ENCODE measurements at regions not wholly inside any gene's neighbourhood (a gene's known extent, or its start where the extent isn't known, plus 50 kb on each side); places are given as distances from the start of the nearest gene placed in this dataset.
"Not testable (repeated sequence)": the region's sequence is repeated elsewhere in the genome, so short reads cannot be mapped to it uniquely, and the experiment has no call there.

GRCh38 chr11:37223962-37224361 is 625.9 kb upstream of the RAG2 start:
- no peaks in the 10 kb centered on the region for H3K27me3 ChIP-seq (ENCODE audit: control insufficient read depth, insufficient read depth, low read length)
- WGBS (ENCODE audit: insufficient coverage, low lambda C conversion rate): no CpG with 5 or more reads among the region's 4 CpGs
- no peaks in the 10 kb centered on the region for H3K36me3 ChIP-seq (ENCODE audit: control insufficient read depth, insufficient read depth, low read length)
- H3K9me3 ChIP-seq (ENCODE audit: control insufficient read depth, low read depth, low read length): peaks cover 6% of the 10 kb centered on the region
- no peak for DNase-seq
- no peak overlapping the region for H3K27ac ChIP-seq (ENCODE audit: low read length)
- H3K4me3 ChIP-seq (ENCODE audit: low read length): no peak overlapping the region
- H3K4me1 ChIP-seq (ENCODE audit: control insufficient read depth, insufficient read depth, low read length): no peaks in the 10 kb centered on the region

- no peaks in the 10 kb centered on the region for H3K27me3 ChIP-seq (ENCODE audit: control insufficient read depth, insufficient read depth, low read length)
- no peak overlapping the region for H3K4me3 ChIP-seq (ENCODE audit: low read length)
- no peak overlapping the region for H3K27ac ChIP-seq (ENCODE audit: low read length)
- H3K36me3 ChIP-seq (ENCODE audit: control insufficient read depth, insufficient read depth, low read length): no peaks in the 10 kb centered on the region
- H3K9me3 ChIP-seq (ENCODE audit: control insufficient read depth, low read depth, low read length): no peaks in the 10 kb centered on the region
- 100% methylated on average over 3 of the region's 5 CpGs for WGBS (ENCODE audit: insufficient coverage, low lambda C conversion rate)
- DNase-seq: no peak
- no peaks in the 10 kb centered on the region for H3K4me1 ChIP-seq (ENCODE audit: control insufficient read depth, insufficient read depth, low read length)
Measured at GRCh38 chr11:37203006-37203405, 605.0 kb upstream of the RAG2 start.

- no CpG with 5 or more reads among the region's 1 CpG for WGBS (ENCODE audit: insufficient coverage, low lambda C conversion rate)
Measured at GRCh38 chr11:37199082-37199481, 601.0 kb upstream of the RAG2 start.

GRCh38 chr11:37184326-37184725 is 586.3 kb upstream of the RAG2 start:
- H3K4me1 ChIP-seq (ENCODE audit: control insufficient read depth, insufficient read depth, low read length): no peaks in the 10 kb centered on the region
- WGBS (ENCODE audit: insufficient coverage, low lambda C conversion rate): 0% methylated on average over 1 of the region's 1 CpG
- H3K27ac ChIP-seq (ENCODE audit: low read length): no peak overlapping the region
- H3K36me3 ChIP-seq (ENCODE audit: control insufficient read depth, insufficient read depth, low read length): no peaks in the 10 kb centered on the region
- H3K27me3 ChIP-seq (ENCODE audit: control insufficient read depth, insufficient read depth, low read length): no peaks in the 10 kb centered on the region
- no peak for DNase-seq
- no peak overlapping the region for H3K4me3 ChIP-seq (ENCODE audit: low read length)
- no peaks in the 10 kb centered on the region for H3K9me3 ChIP-seq (ENCODE audit: control insufficient read depth, low read depth, low read length)

More at GRCh38 chr11:37199082-37199481, 601.0 kb upstream of the RAG2 start:
- no peak overlapping the region for H3K4me3 ChIP-seq (ENCODE audit: low read length)
- no peak for DNase-seq
- H3K9me3 ChIP-seq (ENCODE audit: control insufficient read depth, low read depth, low read length): no peaks in the 10 kb centered on the region
- no peaks in the 10 kb centered on the region for H3K36me3 ChIP-seq (ENCODE audit: control insufficient read depth, insufficient read depth, low read length)
- no peak overlapping the region for H3K27ac ChIP-seq (ENCODE audit: low read length)
- no peaks in the 10 kb centered on the region for H3K27me3 ChIP-seq (ENCODE audit: control insufficient read depth, insufficient read depth, low read length)
- H3K4me1 ChIP-seq (ENCODE audit: control insufficient read depth, insufficient read depth, low read length): no peaks in the 10 kb centered on the region

- Histone ChIP-seq H3K4me3 (ENCODE audit: low read length) (no peak overlapping the region), H3K27me3 (ENCODE audit: control insufficient read depth, insufficient read depth, low read length) (no peaks in the 10 kb centered on the region), H3K9me3 (ENCODE audit: control insufficient read depth, low read depth, low read length) (no peaks in the 10 kb centered on the region), H3K27ac (ENCODE audit: low read length) (no peak overlapping the region), H3K4me1 (ENCODE audit: control insufficient read depth, insufficient read depth, low read length) (no peaks in the 10 kb centered on the region), H3K36me3 (ENCODE audit: control insufficient read depth, insufficient read depth, low read length) (no peaks in the 10 kb centered on the region)
- DNase-seq: no peak
- 92% methylated on average over 2 of the region's 5 CpGs for WGBS (ENCODE audit: insufficient coverage, low lambda C conversion rate)
Measured at GRCh38 chr11:37182031-37182430, 584.0 kb upstream of the RAG2 start.

GRCh38 chr11:37177721-37178120 is 579.7 kb upstream of the RAG2 start:
- Histone ChIP-seq H3K4me1 (ENCODE audit: control insufficient read depth, insufficient read depth, low read length) (no peaks in the 10 kb centered on the region), H3K4me3 (ENCODE audit: low read length) (no peak overlapping the region), H3K27ac (ENCODE audit: low read length) (no peak overlapping the region), H3K9me3 (ENCODE audit: control insufficient read depth, low read depth, low read length) (no peaks in the 10 kb centered on the region), H3K27me3 (ENCODE audit: control insufficient read depth, insufficient read depth, low read length) (no peaks in the 10 kb centered on the region), H3K36me3 (ENCODE audit: control insufficient read depth, insufficient read depth, low read length) (no peaks in the 10 kb centered on the region)
- no peak for DNase-seq
- no CpG with 5 or more reads among the region's 1 CpG for WGBS (ENCODE audit: insufficient coverage, low lambda C conversion rate)

- H3K27ac ChIP-seq (ENCODE audit: low read length): no peak overlapping the region
- H3K4me1 ChIP-seq (ENCODE audit: control insufficient read depth, insufficient read depth, low read length): no peaks in the 10 kb centered on the region
- H3K27me3 ChIP-seq (ENCODE audit: control insufficient read depth, insufficient read depth, low read length): no peaks in the 10 kb centered on the region
- 31% methylated on average over 2 of the region's 2 CpGs for WGBS (ENCODE audit: insufficient coverage, low lambda C conversion rate)
- no peaks in the 10 kb centered on the region for H3K36me3 ChIP-seq (ENCODE audit: control insufficient read depth, insufficient read depth, low read length)
- no peaks in the 10 kb centered on the region for H3K9me3 ChIP-seq (ENCODE audit: control insufficient read depth, low read depth, low read length)
- H3K4me3 ChIP-seq (ENCODE audit: low read length): no peak overlapping the region
- no peak for DNase-seq
Measured at GRCh38 chr11:37171451-37171850, 573.4 kb upstream of the RAG2 start.

- Histone ChIP-seq H3K27ac (ENCODE audit: low read length) (no peak overlapping the region), H3K27me3 (ENCODE audit: control insufficient read depth, insufficient read depth, low read length) (no peaks in the 10 kb centered on the region), H3K9me3 (ENCODE audit: control insufficient read depth, low read depth, low read length) (no peaks in the 10 kb centered on the region), H3K4me1 (ENCODE audit: control insufficient read depth, insufficient read depth, low read length) (no peaks in the 10 kb centered on the region), H3K4me3 (ENCODE audit: low read length) (no peak overlapping the region), H3K36me3 (ENCODE audit: control insufficient read depth, insufficient read depth, low read length) (no peaks in the 10 kb centered on the region)
- DNase-seq: no peak
Measured at GRCh38 chr11:37170311-37170710, 572.3 kb upstream of the RAG2 start.

- not testable (repeated sequence) for H3K9me3 ChIP-seq (ENCODE audit: control insufficient read depth, low read depth, low read length); H3K27ac ChIP-seq (ENCODE audit: low read length); H3K27me3 ChIP-seq (ENCODE audit: control insufficient read depth, insufficient read depth, low read length); DNase-seq; H3K4me1 ChIP-seq (ENCODE audit: control insufficient read depth, insufficient read depth, low read length); H3K4me3 ChIP-seq (ENCODE audit: low read length); H3K36me3 ChIP-seq (ENCODE audit: control insufficient read depth, insufficient read depth, low read length)
- no CpG with 5 or more reads among the region's 1 CpG for WGBS (ENCODE audit: insufficient coverage, low lambda C conversion rate)
Measured at GRCh38 chr11:37145434-37145833, 547.4 kb upstream of the RAG2 start.

GRCh38 chr11:37142591-37142990 is 544.6 kb upstream of the RAG2 start:
- H3K4me3 ChIP-seq (ENCODE audit: low read length): no peak overlapping the region
- H3K4me1 ChIP-seq (ENCODE audit: control insufficient read depth, insufficient read depth, low read length): no peaks in the 10 kb centered on the region
- H3K36me3 ChIP-seq (ENCODE audit: control insufficient read depth, insufficient read depth, low read length): no peaks in the 10 kb centered on the region
- DNase-seq: no peak
- no peaks in the 10 kb centered on the region for H3K9me3 ChIP-seq (ENCODE audit: control insufficient read depth, low read depth, low read length)
- H3K27me3 ChIP-seq (ENCODE audit: control insufficient read depth, insufficient read depth, low read length): no peaks in the 10 kb centered on the region
- H3K27ac ChIP-seq (ENCODE audit: low read length): no peak overlapping the region

GRCh38 chr11:37141707-37142106 is 543.7 kb upstream of the RAG2 start:
- no CpG with 5 or more reads among the region's 5 CpGs for WGBS (ENCODE audit: insufficient coverage, low lambda C conversion rate)
- H3K4me1 ChIP-seq (ENCODE audit: control insufficient read depth, insufficient read depth, low read length): no peaks in the 10 kb centered on the region
- H3K4me3 ChIP-seq (ENCODE audit: low read length): no peak overlapping the region
- no peaks in the 10 kb centered on the region for H3K36me3 ChIP-seq (ENCODE audit: control insufficient read depth, insufficient read depth, low read length)
- no peaks in the 10 kb centered on the region for H3K9me3 ChIP-seq (ENCODE audit: control insufficient read depth, low read depth, low read length)
- no peaks in the 10 kb centered on the region for H3K27me3 ChIP-seq (ENCODE audit: control insufficient read depth, insufficient read depth, low read length)
- H3K27ac ChIP-seq (ENCODE audit: low read length): no peak overlapping the region
- DNase-seq: no peak
